IMR-90 (cell line): ENCODE measurements at regions not wholly inside any gene's neighbourhood (a gene's known extent, or its start where the extent isn't known, plus 50 kb on each side); places are given as distances from the start of the nearest gene placed in this dataset.

Source experiments
- BHLHE40 ChIP-seq: fragments of 150-350 bp; IDR thresholded peaks from 2 replicates; pipeline ENCODE4 v1.6.1; 2016; ENCODE audit warnings: mild to moderate bottlenecking, low read depth, low read length
- CEBPB ChIP-seq: IDR thresholded peaks from 2 replicates; pipeline ENCODE4 v1.6.1; 2012; ENCODE audit warnings: low read depth, low read length, improper control_type of control experiment
- FOS ChIP-seq: fragments of 150-350 bp; IDR thresholded peaks from 2 replicates; pipeline ENCODE4 v1.6.1; 2016; ENCODE audit warnings: low read depth, low read length
- MAFK ChIP-seq: IDR thresholded peaks from 2 replicates; pipeline ENCODE4 v1.6.1; 2012; ENCODE audit warnings: low read depth, low read length, improper control_type of control experiment
- MAZ ChIP-seq: IDR thresholded peaks from 2 replicates; pipeline ENCODE4 v1.6.1; 2012; ENCODE audit warnings: low read depth, mild to moderate bottlenecking, low read length, improper control_type of control experiment, moderate library complexity, borderline replicate concordance
- MXI1 ChIP-seq: IDR thresholded peaks from 2 replicates; pipeline ENCODE4 v1.6.1; 2012; ENCODE audit warnings: low read depth, mild to moderate bottlenecking, low read length, moderate library complexity, borderline replicate concordance
- NFE2L2 ChIP-seq: fragments of 150-350 bp; IDR thresholded peaks from 2 replicates; pipeline ENCODE4 v1.6.1; 2016; ENCODE audit warnings: low read depth, mild to moderate bottlenecking, low read length
- POLR2A ChIP-seq: IDR thresholded peaks from 2 replicates; pipeline ENCODE4 v1.6.1; 2012; ENCODE audit warnings: mild to moderate bottlenecking, low read depth, low read length
- RAD21 ChIP-seq: IDR thresholded peaks from 2 replicates; pipeline ENCODE4 v1.6.1; 2012; ENCODE audit warnings: low read length, improper control_type of control experiment
- RFX5 ChIP-seq: IDR thresholded peaks from 2 replicates; pipeline ENCODE4 v1.8.0; 2012; ENCODE audit warnings: low read depth, mild to moderate bottlenecking, low read length, moderate library complexity
- SMC3 ChIP-seq: fragments of 150-350 bp; IDR thresholded peaks from 2 replicates; pipeline ENCODE4 v1.6.1; 2016; ENCODE audit warnings: low read depth, mild to moderate bottlenecking, antibody characterized with exemption, low read length, moderate library complexity
- TF ChIP-seq, protein P1 (sequence below): conservative IDR thresholded peaks from 2 replicates; pipeline ENCODE4 v1.5.1; 2012; ENCODE audit warnings: mild to moderate bottlenecking, low read depth, low read length, improper control_type of control experiment

- TF ChIP-seq, protein P1, sequence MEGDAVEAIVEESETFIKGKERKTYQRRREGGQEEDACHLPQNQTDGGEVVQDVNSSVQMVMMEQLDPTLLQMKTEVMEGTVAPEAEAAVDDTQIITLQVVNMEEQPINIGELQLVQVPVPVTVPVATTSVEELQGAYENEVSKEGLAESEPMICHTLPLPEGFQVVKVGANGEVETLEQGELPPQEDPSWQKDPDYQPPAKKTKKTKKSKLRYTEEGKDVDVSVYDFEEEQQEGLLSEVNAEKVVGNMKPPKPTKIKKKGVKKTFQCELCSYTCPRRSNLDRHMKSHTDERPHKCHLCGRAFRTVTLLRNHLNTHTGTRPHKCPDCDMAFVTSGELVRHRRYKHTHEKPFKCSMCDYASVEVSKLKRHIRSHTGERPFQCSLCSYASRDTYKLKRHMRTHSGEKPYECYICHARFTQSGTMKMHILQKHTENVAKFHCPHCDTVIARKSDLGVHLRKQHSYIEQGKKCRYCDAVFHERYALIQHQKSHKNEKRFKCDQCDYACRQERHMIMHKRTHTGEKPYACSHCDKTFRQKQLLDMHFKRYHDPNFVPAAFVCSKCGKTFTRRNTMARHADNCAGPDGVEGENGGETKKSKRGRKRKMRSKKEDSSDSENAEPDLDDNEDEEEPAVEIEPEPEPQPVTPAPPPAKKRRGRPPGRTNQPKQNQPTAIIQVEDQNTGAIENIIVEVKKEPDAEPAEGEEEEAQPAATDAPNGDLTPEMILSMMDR = no peak
- TF ChIP-seq BHLHE40 (no peak), MAZ (no peak), RAD21 (no peak), POLR2A (no peak), MXI1 (no peak), RFX5 (no peak), FOS (no peak), CEBPB (no peak), SMC3 (no peak), MAFK (no peak), NFE2L2 (no peak)
Observed at GRCh38 chr10:44558521-44558920, 173.6 kb upstream of the CXCL12 start.
